ENCODE measurements at regions not wholly inside any gene's neighbourhood (a gene's known extent, or its start where the extent isn't known, plus 50 kb on each side); places are given as distances from the start of the nearest gene placed in this dataset.

DNA sequence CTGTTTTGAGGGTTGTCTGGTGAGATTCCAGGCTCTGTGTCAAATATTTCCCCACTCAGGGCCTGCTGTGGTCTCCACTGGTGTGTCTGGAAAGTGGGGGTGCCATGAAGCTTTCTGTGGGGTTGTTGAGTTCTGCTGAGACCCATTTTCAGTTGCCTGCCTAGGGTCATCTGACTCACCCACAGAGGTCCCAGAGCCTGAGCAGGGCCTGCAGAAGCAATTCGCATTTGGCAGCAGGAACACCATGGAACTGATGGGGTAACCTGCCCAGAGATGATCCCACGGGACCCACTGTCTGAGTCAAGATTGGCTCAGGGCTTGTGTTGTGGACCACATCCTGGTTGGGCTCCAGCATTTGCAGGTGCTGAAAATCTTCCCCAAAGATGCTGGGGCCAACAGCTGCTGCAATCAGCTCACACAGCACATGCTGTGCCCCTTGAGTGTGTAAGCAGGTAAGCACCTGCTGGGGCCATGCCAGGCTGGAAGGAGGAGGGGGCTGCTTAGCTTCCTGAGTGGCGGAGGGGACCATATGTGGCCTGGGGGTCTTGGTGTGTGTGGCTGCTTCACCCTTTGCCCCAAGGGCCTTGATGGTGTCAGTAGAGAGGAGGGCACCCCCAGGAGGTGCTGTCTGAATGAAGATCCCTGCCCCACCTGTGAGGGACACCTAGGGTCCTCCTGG is 1726.1 kb downstream of the TP53TG3F start:
- Mint-ChIP-seq H3K27ac (no peak overlapping the region), H3K9me3 (peaks cover 90 to 91% of the 10 kb centered on the region in 2 experiments), H3K4me3 (no peak overlapping the region), H3K4me1 (no peaks in the 10 kb centered on the region), H3K27me3 (ENCODE audit: low read depth) (peaks cover 3% of the 10 kb centered on the region), H3K36me3 (ENCODE audit: insufficient read depth in 1 of 3, low read depth in 3 of 3) (peaks cover 9 to 30% (median 18%) of the 10 kb centered on the region in 3 experiments)
- H3K79me1 ChIP-seq (ENCODE audit: insufficient read depth, low read depth, low read length, poor library complexity, severe bottlenecking) = no peaks in the 10 kb centered on the region
- H4K8ac ChIP-seq (replicated peaks; ENCODE audit: insufficient read length, low read depth, low read length) = no peak overlapping the region
- H4K5ac ChIP-seq (ENCODE audit: insufficient read length, low read depth, low read length) = no peak overlapping the region
- H4K20me1 ChIP-seq (ENCODE audit: control insufficient read depth, insufficient read depth, insufficient read length) = no peaks in the 10 kb centered on the region
- H3K23ac ChIP-seq (ENCODE audit: insufficient read length, low read depth, low read length) = no peak overlapping the region
- H2BK20ac ChIP-seq (ENCODE audit: low read depth, low read length, poor library complexity, severe bottlenecking) = no peak overlapping the region
- H3K9me3 ChIP-seq (ENCODE audit: control insufficient read depth, low read depth, low read length) = peaks cover 95% of the 10 kb centered on the region
- H3K79me2 ChIP-seq (ENCODE audit: insufficient read depth, low read length) = no peaks in the 10 kb centered on the region
- H3K18ac ChIP-seq (ENCODE audit: insufficient read length, low read depth, low read length) = no peak overlapping the region
- H3K27ac ChIP-seq (ENCODE audit: insufficient read length, low read depth, low read length) = no peak overlapping the region
- H2BK15ac ChIP-seq (ENCODE audit: low read depth, low read length) = no peak overlapping the region
- DNase-seq = no peak
- no CpG with 5 or more reads among the region's 3 CpGs for WGBS (ENCODE audit: extremely low coverage, insufficient read length, low lambda C conversion rate)
- no peaks in the 10 kb centered on the region for H3K23me2 ChIP-seq (ENCODE audit: insufficient read length, low read depth, low read length, poor library complexity, severe bottlenecking)
- H3K4ac ChIP-seq (ENCODE audit: low read depth, low read length) = no peak overlapping the region
- no peak overlapping the region for H3K4me2 ChIP-seq (ENCODE audit: insufficient read depth, insufficient read length, low read length)
- no peak overlapping the region for H2BK5ac ChIP-seq (ENCODE audit: insufficient read length, low read length)
- no peaks in the 10 kb centered on the region; the same call in 1 of the 2 replicates for H3K27me3 ChIP-seq (ENCODE audit: insufficient read depth, low read length)
- no peak overlapping the region for H2AFZ ChIP-seq (ENCODE audit: low read length)
- TF ChIP-seq, protein P1, sequence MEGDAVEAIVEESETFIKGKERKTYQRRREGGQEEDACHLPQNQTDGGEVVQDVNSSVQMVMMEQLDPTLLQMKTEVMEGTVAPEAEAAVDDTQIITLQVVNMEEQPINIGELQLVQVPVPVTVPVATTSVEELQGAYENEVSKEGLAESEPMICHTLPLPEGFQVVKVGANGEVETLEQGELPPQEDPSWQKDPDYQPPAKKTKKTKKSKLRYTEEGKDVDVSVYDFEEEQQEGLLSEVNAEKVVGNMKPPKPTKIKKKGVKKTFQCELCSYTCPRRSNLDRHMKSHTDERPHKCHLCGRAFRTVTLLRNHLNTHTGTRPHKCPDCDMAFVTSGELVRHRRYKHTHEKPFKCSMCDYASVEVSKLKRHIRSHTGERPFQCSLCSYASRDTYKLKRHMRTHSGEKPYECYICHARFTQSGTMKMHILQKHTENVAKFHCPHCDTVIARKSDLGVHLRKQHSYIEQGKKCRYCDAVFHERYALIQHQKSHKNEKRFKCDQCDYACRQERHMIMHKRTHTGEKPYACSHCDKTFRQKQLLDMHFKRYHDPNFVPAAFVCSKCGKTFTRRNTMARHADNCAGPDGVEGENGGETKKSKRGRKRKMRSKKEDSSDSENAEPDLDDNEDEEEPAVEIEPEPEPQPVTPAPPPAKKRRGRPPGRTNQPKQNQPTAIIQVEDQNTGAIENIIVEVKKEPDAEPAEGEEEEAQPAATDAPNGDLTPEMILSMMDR (conservative IDR thresholded peaks at IDR 0.05) = no peak
- H4K91ac ChIP-seq (ENCODE audit: insufficient read length, low read depth, low read length) = no peak overlapping the region
- no peaks in the 10 kb centered on the region for H3K4me1 ChIP-seq (ENCODE audit: insufficient read depth, low read length)
- H2AK5ac ChIP-seq (ENCODE audit: insufficient read length, low read length) = no peak overlapping the region
- no peak overlapping the region for H3K56ac ChIP-seq (ENCODE audit: insufficient read length, low read depth, low read length)
- no peak overlapping the region for H3K14ac ChIP-seq (ENCODE audit: insufficient read depth, low read length)
- no peak overlapping the region for H2BK120ac ChIP-seq (ENCODE audit: low read depth, low read length, poor library complexity, severe bottlenecking)
- H2BK12ac ChIP-seq (ENCODE audit: insufficient read length, low read depth, low read length) = no peak overlapping the region
- no peak overlapping the region for H3K9ac ChIP-seq (ENCODE audit: extremely low read depth, insufficient read length, low read length)
- H3T11ph ChIP-seq (ENCODE audit: low read length) = no peak overlapping the region

Data from H9 (cell line).